ENCODE measurements at regions not wholly inside any gene's neighbourhood (a gene's known extent, or its start where the extent isn't known, plus 50 kb on each side); places are given as distances from the start of the nearest gene placed in this dataset.
"Not testable (repeated sequence)": the region's sequence is repeated elsewhere in the genome, so short reads cannot be mapped to it uniquely, and the experiment has no call there.

DNA sequence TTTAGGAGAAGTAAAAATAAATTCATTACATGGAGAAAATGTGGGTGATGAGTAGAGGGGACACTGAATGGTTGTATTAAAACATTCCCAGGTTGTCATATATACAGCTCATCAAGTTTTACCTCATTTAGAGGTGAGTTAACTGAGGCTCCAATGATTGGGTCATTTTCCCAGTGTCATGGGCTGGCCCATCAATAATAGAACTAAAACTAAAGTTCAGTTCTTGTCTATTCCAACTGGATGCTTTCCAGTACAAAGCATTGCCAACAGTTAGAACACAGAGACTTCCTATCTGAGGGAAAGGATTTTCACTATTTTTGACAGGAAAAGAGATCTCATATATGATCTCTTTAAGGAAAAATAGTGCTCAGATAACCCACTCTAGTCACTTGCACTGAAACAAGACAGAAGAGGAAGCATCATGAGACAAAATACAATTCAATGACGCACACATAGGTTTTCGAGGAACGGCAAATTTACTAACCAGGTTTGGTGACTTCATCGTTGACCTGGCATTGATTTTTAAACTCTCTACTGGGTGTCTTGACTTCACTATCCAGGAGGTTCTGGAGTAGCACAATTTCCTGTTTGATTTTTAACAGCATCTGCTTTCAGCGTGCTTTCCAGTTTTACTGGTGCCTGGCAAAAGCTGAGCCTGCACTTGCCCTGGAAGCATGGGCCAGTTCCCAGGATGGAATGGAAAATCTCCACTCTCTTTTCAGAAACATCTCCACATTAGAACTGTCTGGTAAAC lies 195.5 kb upstream of the FBXL4 start:
- no peaks in the 10 kb centered on the region for H3K27me3 ChIP-seq (ENCODE audit: insufficient read depth, low read depth, low read length)
- no peaks in the 10 kb centered on the region for H3K9me3 ChIP-seq (ENCODE audit: low read length)
- H3K79me2 ChIP-seq (replicated peaks; ENCODE audit: insufficient read depth, low read length): no peaks in the 10 kb centered on the region
- no peak overlapping the region for H3K4me3 ChIP-seq (ENCODE audit: low read length)
- no peak overlapping the region for H3K4me2 ChIP-seq (ENCODE audit: low read length)
- no peak for TF ChIP-seq POLR2AphosphoS5 (IDR thresholded peaks at IDR 0.05)
- TF ChIP-seq, protein P1, sequence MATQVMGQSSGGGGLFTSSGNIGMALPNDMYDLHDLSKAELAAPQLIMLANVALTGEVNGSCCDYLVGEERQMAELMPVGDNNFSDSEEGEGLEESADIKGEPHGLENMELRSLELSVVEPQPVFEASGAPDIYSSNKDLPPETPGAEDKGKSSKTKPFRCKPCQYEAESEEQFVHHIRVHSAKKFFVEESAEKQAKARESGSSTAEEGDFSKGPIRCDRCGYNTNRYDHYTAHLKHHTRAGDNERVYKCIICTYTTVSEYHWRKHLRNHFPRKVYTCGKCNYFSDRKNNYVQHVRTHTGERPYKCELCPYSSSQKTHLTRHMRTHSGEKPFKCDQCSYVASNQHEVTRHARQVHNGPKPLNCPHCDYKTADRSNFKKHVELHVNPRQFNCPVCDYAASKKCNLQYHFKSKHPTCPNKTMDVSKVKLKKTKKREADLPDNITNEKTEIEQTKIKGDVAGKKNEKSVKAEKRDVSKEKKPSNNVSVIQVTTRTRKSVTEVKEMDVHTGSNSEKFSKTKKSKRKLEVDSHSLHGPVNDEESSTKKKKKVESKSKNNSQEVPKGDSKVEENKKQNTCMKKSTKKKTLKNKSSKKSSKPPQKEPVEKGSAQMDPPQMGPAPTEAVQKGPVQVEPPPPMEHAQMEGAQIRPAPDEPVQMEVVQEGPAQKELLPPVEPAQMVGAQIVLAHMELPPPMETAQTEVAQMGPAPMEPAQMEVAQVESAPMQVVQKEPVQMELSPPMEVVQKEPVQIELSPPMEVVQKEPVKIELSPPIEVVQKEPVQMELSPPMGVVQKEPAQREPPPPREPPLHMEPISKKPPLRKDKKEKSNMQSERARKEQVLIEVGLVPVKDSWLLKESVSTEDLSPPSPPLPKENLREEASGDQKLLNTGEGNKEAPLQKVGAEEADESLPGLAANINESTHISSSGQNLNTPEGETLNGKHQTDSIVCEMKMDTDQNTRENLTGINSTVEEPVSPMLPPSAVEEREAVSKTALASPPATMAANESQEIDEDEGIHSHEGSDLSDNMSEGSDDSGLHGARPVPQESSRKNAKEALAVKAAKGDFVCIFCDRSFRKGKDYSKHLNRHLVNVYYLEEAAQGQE (IDR thresholded peaks at IDR 0.05; ENCODE audit: borderline replicate concordance): no peak
- TF ChIP-seq, protein P2, sequence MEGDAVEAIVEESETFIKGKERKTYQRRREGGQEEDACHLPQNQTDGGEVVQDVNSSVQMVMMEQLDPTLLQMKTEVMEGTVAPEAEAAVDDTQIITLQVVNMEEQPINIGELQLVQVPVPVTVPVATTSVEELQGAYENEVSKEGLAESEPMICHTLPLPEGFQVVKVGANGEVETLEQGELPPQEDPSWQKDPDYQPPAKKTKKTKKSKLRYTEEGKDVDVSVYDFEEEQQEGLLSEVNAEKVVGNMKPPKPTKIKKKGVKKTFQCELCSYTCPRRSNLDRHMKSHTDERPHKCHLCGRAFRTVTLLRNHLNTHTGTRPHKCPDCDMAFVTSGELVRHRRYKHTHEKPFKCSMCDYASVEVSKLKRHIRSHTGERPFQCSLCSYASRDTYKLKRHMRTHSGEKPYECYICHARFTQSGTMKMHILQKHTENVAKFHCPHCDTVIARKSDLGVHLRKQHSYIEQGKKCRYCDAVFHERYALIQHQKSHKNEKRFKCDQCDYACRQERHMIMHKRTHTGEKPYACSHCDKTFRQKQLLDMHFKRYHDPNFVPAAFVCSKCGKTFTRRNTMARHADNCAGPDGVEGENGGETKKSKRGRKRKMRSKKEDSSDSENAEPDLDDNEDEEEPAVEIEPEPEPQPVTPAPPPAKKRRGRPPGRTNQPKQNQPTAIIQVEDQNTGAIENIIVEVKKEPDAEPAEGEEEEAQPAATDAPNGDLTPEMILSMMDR (IDR thresholded peaks at IDR 0.05; ENCODE audit: poor library complexity, severe bottlenecking): no peak
- no peak for TF ChIP-seq MXI1 (conservative IDR thresholded peaks at IDR 0.05; ENCODE audit: poor library complexity, severe bottlenecking)
- no peak for TF ChIP-seq EZH2 (IDR thresholded peaks at IDR 0.05; ENCODE audit: borderline replicate concordance, insufficient read depth, low read length, poor library complexity, severe bottlenecking)
- H3F3A ChIP-seq (ENCODE audit: insufficient read depth, low read length, poor library complexity, severe bottlenecking): no peaks in the 10 kb centered on the region
- H4K20me1 ChIP-seq (ENCODE audit: insufficient read depth): no peaks in the 10 kb centered on the region
- H2AFZ ChIP-seq (ENCODE audit: low read depth, low read length): no peak overlapping the region
- H3K36me3 ChIP-seq (ENCODE audit: insufficient read depth, low read length): no peaks in the 10 kb centered on the region
- H3K9me2 ChIP-seq (ENCODE audit: insufficient read depth, low read length): no peaks in the 10 kb centered on the region
- H3K9ac ChIP-seq (ENCODE audit: low read length): no peak overlapping the region
- H3K27ac ChIP-seq (ENCODE audit: low read length): no peak overlapping the region

DNA sequence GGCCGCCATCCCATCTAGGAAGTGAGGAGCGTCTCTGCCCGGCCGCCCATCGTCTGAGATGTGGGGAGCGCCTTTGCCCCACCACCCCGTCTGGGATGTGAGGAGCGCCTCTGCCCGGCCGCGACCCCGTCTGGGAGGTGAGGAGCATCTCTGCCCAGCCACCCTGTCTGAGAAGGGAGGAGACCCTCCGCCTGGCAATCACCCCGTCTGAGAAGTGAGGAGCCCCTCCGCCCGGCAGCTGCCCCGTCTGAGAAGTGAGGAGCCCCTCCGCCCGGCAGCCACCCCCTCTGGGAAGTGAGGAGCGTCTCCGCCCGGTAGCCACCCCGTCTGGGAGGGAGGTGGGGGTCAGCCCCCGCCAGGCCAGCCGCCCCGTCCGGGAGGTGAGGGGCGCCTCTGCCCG lies 194.2 kb upstream of the FBXL4 start:
- not testable (repeated sequence) for H2AFZ ChIP-seq (ENCODE audit: low read depth, low read length); H3F3A ChIP-seq (ENCODE audit: insufficient read depth, low read length, poor library complexity, severe bottlenecking); H3K79me2 ChIP-seq (replicated peaks; ENCODE audit: insufficient read depth, low read length); H3K9me2 ChIP-seq (ENCODE audit: insufficient read depth, low read length); H3K36me3 ChIP-seq (ENCODE audit: insufficient read depth, low read length); H3K9me3 ChIP-seq (ENCODE audit: low read length); H3K4me3 ChIP-seq (ENCODE audit: low read length); H3K27me3 ChIP-seq (ENCODE audit: insufficient read depth, low read depth, low read length); H3K27ac ChIP-seq (ENCODE audit: low read length); H4K20me1 ChIP-seq (ENCODE audit: insufficient read depth); H3K9ac ChIP-seq (ENCODE audit: low read length); H3K4me2 ChIP-seq (ENCODE audit: low read length)

DNA sequence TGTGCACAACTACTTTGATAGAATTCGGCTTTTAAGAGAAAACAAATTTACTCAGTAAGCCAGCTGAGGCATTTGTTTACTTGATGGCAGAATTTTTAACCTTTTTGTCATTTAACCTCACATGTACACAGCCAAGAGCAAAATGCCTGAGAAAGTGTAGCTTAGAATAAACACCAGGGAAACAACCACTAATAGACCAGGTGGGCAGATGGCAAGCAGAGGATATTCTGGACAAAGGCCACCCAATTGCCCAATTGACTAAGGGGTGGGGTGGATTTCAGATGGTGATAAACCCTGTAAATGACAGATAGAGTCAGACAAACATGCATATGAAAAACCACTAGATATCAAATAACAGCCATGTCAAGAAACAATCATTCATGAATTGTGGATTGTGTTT lies 190.7 kb upstream of the FBXL4 start:
- Histone ChIP-seq H3K9me3 (ENCODE audit: low read length) (no peaks in the 10 kb centered on the region), H3K27ac (ENCODE audit: low read length) (peak overlapping the region; percentile 54), H3K9me2 (ENCODE audit: insufficient read depth, low read length) (no peaks in the 10 kb centered on the region), H3K79me2 (replicated peaks; ENCODE audit: insufficient read depth, low read length) (no peaks in the 10 kb centered on the region), H3K4me2 (ENCODE audit: low read length) (peak overlapping the region; percentile 22), H3K36me3 (ENCODE audit: insufficient read depth, low read length) (no peaks in the 10 kb centered on the region), H3K4me3 (ENCODE audit: low read length) (no peak overlapping the region), H3K9ac (ENCODE audit: low read length) (no peak overlapping the region), H4K20me1 (ENCODE audit: insufficient read depth) (no peaks in the 10 kb centered on the region), H3K27me3 (ENCODE audit: insufficient read depth, low read depth, low read length) (no peaks in the 10 kb centered on the region), H3F3A (ENCODE audit: insufficient read depth, low read length, poor library complexity, severe bottlenecking) (no peaks in the 10 kb centered on the region), H2AFZ (ENCODE audit: low read depth, low read length) (no peak overlapping the region)
- TF ChIP-seq, protein P2 (IDR thresholded peaks at IDR 0.05; ENCODE audit: poor library complexity, severe bottlenecking): no peak
- TF ChIP-seq RAD21 (conservative IDR thresholded peaks at IDR 0.05): no peak
- TF ChIP-seq, protein P1 (IDR thresholded peaks at IDR 0.05; ENCODE audit: borderline replicate concordance): no peak
- no peak for TF ChIP-seq SMC3 (conservative IDR thresholded peaks at IDR 0.05; ENCODE audit: poor library complexity)
- no peak for TF ChIP-seq EP300 (conservative IDR thresholded peaks at IDR 0.05; ENCODE audit: poor library complexity, severe bottlenecking)
- no peak for TF ChIP-seq POLR2AphosphoS5 (IDR thresholded peaks at IDR 0.05)
- TF ChIP-seq MXI1 (conservative IDR thresholded peaks at IDR 0.05; ENCODE audit: poor library complexity, severe bottlenecking): no peak
- no peak for TF ChIP-seq EZH2 (IDR thresholded peaks at IDR 0.05; ENCODE audit: borderline replicate concordance, insufficient read depth, low read length, poor library complexity, severe bottlenecking)
